Esophagus squamous epithelium (tissue), 4 donors: ENCODE measurements at regions not wholly inside any gene's neighbourhood (a gene's known extent, or its start where the extent isn't known, plus 50 kb on each side); places are given as distances from the start of the nearest gene placed in this dataset.

ENCODE experiments used
- POLR2A ChIP-seq, 4 donors: fragments of 450-650 bp; IDR thresholded peaks; one replicate each; pipeline ENCODE4 v1.6.1; 2017; ENCODE audit warnings: antibody characterized with exemption in 4 of 4, mild to moderate bottlenecking in 4 of 4, moderate library complexity in 3 of 4
- TF ChIP-seq, protein P1 (sequence below), 6 experiments: fragments of 450-650 bp in 4 of 6; fragments of 200-600 bp in 2 of 6; sonication (generic) in 2 of 6; IDR thresholded peaks; one replicate each; pipeline ENCODE4 v1.5.1; 2016 to 2019; ENCODE audit warnings: antibody characterized with exemption in 6 of 6, mild to moderate bottlenecking in 4 of 6, moderate library complexity in 4 of 6

DNA sequence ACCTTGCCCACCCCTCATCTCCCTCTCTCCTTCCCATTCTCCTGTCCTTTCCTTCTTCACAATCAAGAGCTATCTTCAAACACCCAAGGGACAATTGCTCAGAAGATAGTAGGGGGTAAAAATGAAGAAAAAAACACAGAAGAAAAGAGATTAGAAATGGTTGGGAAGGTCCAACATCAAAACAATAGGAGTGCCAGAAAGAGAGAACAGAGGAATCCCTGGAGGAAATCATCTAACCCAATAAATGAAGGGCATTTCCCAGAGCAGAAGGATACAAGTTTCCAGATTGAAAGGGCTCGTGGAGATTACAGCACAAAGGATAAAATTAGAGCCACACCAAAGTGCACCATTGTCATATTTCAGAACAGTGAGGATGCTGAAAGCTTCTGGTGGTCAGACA, 145.6 kb downstream of the OAT start:
- TF ChIP-seq POLR2A (IDR thresholded peaks at IDR 0.05), result no peak
- TF ChIP-seq, protein P1, sequence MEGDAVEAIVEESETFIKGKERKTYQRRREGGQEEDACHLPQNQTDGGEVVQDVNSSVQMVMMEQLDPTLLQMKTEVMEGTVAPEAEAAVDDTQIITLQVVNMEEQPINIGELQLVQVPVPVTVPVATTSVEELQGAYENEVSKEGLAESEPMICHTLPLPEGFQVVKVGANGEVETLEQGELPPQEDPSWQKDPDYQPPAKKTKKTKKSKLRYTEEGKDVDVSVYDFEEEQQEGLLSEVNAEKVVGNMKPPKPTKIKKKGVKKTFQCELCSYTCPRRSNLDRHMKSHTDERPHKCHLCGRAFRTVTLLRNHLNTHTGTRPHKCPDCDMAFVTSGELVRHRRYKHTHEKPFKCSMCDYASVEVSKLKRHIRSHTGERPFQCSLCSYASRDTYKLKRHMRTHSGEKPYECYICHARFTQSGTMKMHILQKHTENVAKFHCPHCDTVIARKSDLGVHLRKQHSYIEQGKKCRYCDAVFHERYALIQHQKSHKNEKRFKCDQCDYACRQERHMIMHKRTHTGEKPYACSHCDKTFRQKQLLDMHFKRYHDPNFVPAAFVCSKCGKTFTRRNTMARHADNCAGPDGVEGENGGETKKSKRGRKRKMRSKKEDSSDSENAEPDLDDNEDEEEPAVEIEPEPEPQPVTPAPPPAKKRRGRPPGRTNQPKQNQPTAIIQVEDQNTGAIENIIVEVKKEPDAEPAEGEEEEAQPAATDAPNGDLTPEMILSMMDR (IDR thresholded peaks at IDR 0.05), result no peak
